GM20431 (cell line): ENCODE measurements at regions not wholly inside any gene's neighbourhood (a gene's known extent, or its start where the extent isn't known, plus 50 kb on each side); places are given as distances from the start of the nearest gene placed in this dataset.
"Not testable (repeated sequence)": the region's sequence is repeated elsewhere in the genome, so short reads cannot be mapped to it uniquely, and the experiment has no call there.

Experiments used
- in situ Hi-C: fragments of 300-500 bp; cut with MseI, MboI; formaldehyde crosslinking; loops from one replicate; pipeline ENCODE4 v1.15.0; 2020; ENCODE audit warnings: low sequenced_read_pairs; ENCODE audit not compliant: unreplicated experiment

GRCh38 chr10:108049668-108050067 is 885.2 kb upstream of the SORCS1 start:
- in situ Hi-C loops: no loop called here

GRCh38 chr10:108048898-108049297 is 884.4 kb upstream of the SORCS1 start:
- in situ Hi-C loops: no loop called here

- in situ Hi-C loops: no loop called here
These were observed 875.5 kb upstream of the SORCS1 start for GRCh38 chr10:108039821-108040584.

- in situ Hi-C loops: no loop called here
These were observed 872.6 kb upstream of the SORCS1 start for GRCh38 chr10:108037061-108037460.

- in situ Hi-C loops: no loop called here
These were observed 871.8 kb upstream of the SORCS1 start for GRCh38 chr10:108036265-108036664.

GRCh38 chr10:108034829-108035228 is 870.3 kb upstream of the SORCS1 start:
- in situ Hi-C loops: no loop called here

- in situ Hi-C loops: not testable (repeated sequence)
These were observed 869.0 kb upstream of the SORCS1 start for GRCh38 chr10:108033518-108033917.

- in situ Hi-C loops: no loop called here
These were observed 867.0 kb upstream of the SORCS1 start for GRCh38 chr10:108031505-108031904.

- in situ Hi-C loops: no loop called here
These were observed 850.3 kb upstream of the SORCS1 start for GRCh38 chr10:108014902-108015177.

GRCh38 chr10:108014145-108014901 is 849.8 kb upstream of the SORCS1 start:
- in situ Hi-C loops: no loop called here

- in situ Hi-C loops: no loop called here
These were observed 841.1 kb upstream of the SORCS1 start for GRCh38 chr10:108005627-108006026.

- in situ Hi-C loops: no loop called here
These were observed 839.1 kb upstream of the SORCS1 start for GRCh38 chr10:108003576-108003975.

GRCh38 chr10:108003061-108003460 is 838.6 kb upstream of the SORCS1 start:
- in situ Hi-C loops: no loop called here

- in situ Hi-C loops: no loop called here
These were observed 835.9 kb upstream of the SORCS1 start for GRCh38 chr10:108000365-108000764.

- in situ Hi-C loops: no loop called here
These were observed 830.2 kb upstream of the SORCS1 start for GRCh38 chr10:107994621-107995270.

GRCh38 chr10:107986571-107986970 is 822.1 kb upstream of the SORCS1 start:
- in situ Hi-C loops: no loop called here

GRCh38 chr10:107984581-107984980 is 820.1 kb upstream of the SORCS1 start:
- in situ Hi-C loops: no loop called here

- in situ Hi-C loops: no loop called here
These were observed 819.6 kb upstream of the SORCS1 start for GRCh38 chr10:107984149-107984548.

GRCh38 chr10:107978455-107978854 is 813.9 kb upstream of the SORCS1 start:
- in situ Hi-C loops: no loop called here

GRCh38 chr10:107971973-107972372 is 807.5 kb upstream of the SORCS1 start:
- in situ Hi-C loops: no loop called here

GRCh38 chr10:107971411-107971810 is 806.9 kb upstream of the SORCS1 start:
- in situ Hi-C loops: no loop called here
